ENCODE measurements at regions not wholly inside any gene's neighbourhood (a gene's known extent, or its start where the extent isn't known, plus 50 kb on each side); places are given as distances from the start of the nearest gene placed in this dataset.

GRCh38 chr11:105197071-105197815 lies 57.7 kb upstream of the CARD18 start:
- H3K4me3 Mint-ChIP-seq, result no peak overlapping the region
- no peaks in the 10 kb centered on the region for H3K27me3 Mint-ChIP-seq (ENCODE audit: low read depth)
- no peak overlapping the region for H3K27ac Mint-ChIP-seq
- H3K9me3 Mint-ChIP-seq, result no peaks in the 10 kb centered on the region
- no peak for TF ChIP-seq CTCF (IDR thresholded peaks at IDR 0.05; ENCODE audit: unreplicated experiment in 3 of 3)
- H3K4me1 Mint-ChIP-seq, result peaks cover under 1% of the 10 kb centered on the region
- no peaks in the 10 kb centered on the region for H3K36me3 Mint-ChIP-seq (ENCODE audit: low read depth)

GRCh38 chr11:105193260-105193659 lies 53.7 kb upstream of the CARD18 start:
- no peaks in the 10 kb centered on the region for H3K4me1 Mint-ChIP-seq
- no peak overlapping the region for H3K4me3 Mint-ChIP-seq
- H3K36me3 Mint-ChIP-seq (ENCODE audit: low read depth), result no peaks in the 10 kb centered on the region
- H3K27ac Mint-ChIP-seq, result no peak overlapping the region
- no peak for TF ChIP-seq CTCF (IDR thresholded peaks at IDR 0.05; ENCODE audit: unreplicated experiment in 3 of 3)
- no peaks in the 10 kb centered on the region for H3K27me3 Mint-ChIP-seq (ENCODE audit: low read depth)
- H3K9me3 Mint-ChIP-seq, result no peaks in the 10 kb centered on the region

DNA sequence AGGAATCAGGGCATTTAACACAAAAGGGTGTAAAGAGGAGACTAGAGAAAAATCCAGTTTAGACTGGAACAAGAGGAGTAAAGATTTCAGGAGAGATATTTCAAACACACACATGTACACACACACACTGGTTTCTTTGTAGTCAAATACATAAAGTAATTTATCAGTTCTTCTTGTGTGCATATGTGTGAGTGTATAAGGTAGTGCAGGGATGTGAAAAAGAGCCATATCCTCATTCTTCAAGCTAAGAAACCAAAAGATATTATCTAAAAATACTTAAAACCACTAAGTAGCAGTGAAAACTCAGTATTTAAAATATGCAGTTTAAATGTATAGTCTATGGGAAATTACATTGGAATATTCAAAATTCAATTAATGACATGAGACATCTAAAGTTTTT lies 52.5 kb upstream of the CARD18 start:
- Mint-ChIP-seq H3K27ac (no peak overlapping the region), H3K36me3 (ENCODE audit: low read depth) (no peaks in the 10 kb centered on the region), H3K4me1 (no peaks in the 10 kb centered on the region), H3K9me3 (no peaks in the 10 kb centered on the region), H3K27me3 (ENCODE audit: low read depth) (no peaks in the 10 kb centered on the region), H3K4me3 (no peak overlapping the region)
- no peak for TF ChIP-seq CTCF (IDR thresholded peaks at IDR 0.05; ENCODE audit: unreplicated experiment in 3 of 3)

- no peaks in the 10 kb centered on the region for H3K36me3 Mint-ChIP-seq (ENCODE audit: low read depth)
- no peak overlapping the region for H3K27ac Mint-ChIP-seq
- no peaks in the 10 kb centered on the region for H3K27me3 Mint-ChIP-seq (ENCODE audit: low read depth)
- no peaks in the 10 kb centered on the region for H3K9me3 Mint-ChIP-seq
- no peak for TF ChIP-seq CTCF (IDR thresholded peaks at IDR 0.05; ENCODE audit: unreplicated experiment in 3 of 3)
- H3K4me1 Mint-ChIP-seq, result no peaks in the 10 kb centered on the region
- no peak overlapping the region for H3K4me3 Mint-ChIP-seq
These were observed 50.0 kb upstream of the CARD18 start for GRCh38 chr11:105189581-105189980.

Data from nephron (organoid).